Stimulated activated naive CD4-positive, alpha-beta T cell treated with Interleukin-2 at 50 U/mL for 16 hours (primary cell): ENCODE measurements at regions not wholly inside any gene's neighbourhood (a gene's known extent, or its start where the extent isn't known, plus 50 kb on each side); places are given as distances from the start of the nearest gene placed in this dataset.

Experiments
- DNase-seq: peaks from one replicate; lab custom pipeline; 2025; lab: John Stamatoyannopoulos, UW

GRCh38 chr4:53644607-53645006 lies 53.3 kb upstream of the LNX1 start:
- DNase-seq: no peak
